ENCODE measurements at regions not wholly inside any gene's neighbourhood (a gene's known extent, or its start where the extent isn't known, plus 50 kb on each side); places are given as distances from the start of the nearest gene placed in this dataset.
"Not testable (repeated sequence)": the region's sequence is repeated elsewhere in the genome, so short reads cannot be mapped to it uniquely, and the experiment has no call there.

DNA sequence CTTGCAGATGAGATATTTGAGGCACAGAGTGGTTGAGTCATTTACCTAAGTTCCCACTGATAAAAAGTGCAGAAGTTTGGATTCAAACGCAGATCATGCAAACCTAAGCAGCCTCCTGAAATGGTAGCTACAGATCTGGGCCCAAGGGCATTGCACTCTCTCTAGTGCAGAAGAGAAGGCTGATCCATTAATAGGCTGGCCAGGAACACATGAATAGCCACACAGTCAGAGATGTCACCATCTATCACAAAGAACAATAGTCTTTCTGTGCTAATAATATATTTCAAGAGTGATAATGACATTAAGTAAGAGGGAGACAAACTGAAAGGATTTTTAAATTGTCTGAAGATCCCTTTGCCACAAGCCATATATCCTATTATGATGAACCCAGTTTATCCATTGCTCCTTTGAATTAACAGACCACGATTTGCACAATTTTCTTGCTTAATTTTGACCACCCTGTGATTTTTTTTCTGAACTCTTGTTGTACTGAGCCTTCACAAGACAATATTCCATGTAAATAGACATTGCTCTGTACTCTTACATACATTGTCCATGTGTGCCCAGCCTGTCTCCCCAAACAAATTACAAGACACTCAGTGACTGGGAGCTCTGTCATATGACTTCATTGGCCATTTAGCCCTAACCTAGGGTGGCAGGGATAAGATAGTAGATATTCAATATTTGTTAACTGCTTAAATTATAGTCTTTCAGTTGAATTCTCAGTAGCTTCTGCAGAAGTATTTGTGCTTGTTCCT, 112.4 kb upstream of the RBPJ start:
- no peak for DNase-seq (ENCODE audit: low spot score)

DNA sequence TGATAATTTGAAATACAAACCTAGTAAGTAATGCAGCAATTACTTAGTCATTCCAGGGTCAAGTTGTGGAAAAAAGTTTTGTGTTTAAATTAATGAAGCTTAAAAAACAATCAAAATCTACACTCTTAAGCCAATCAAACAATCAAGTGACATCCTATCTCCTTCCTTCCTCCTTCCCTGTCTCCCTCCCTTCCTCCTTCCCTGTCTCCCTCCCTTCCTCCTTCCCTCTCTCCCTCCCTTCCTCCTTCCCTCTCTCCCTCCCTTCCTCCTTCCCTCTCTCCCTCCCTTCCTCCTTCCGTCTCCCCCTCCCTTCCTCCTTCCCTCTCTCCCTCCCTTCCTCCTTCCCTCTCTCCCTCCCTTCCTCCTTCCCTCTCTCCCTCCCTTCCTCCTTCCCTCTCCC, 111.4 kb upstream of the RBPJ start:
- DNase-seq (ENCODE audit: low spot score) = not testable (repeated sequence)

DNA sequence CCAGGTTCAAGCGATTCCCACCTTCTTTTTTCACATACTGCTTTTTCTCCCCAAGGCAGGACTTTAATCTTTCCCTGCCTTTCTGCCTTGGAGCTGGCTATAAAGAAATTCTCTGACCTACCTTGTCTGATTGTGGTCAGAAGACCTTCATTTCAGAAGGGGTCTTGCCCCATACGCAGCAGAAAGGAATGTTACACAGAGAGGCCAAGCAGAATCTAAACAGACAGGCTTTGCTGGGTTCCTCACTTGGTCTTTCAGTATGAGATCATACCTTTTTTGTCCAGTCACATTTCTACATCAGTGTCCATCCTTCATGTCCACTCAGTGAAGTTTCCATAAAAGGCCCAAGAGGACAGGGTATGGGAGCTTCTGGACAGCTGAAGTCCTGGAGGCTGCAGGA, 108.3 kb upstream of the RBPJ start:
- no peak for DNase-seq (ENCODE audit: low spot score)

GRCh38 chr4:26213317-26213716, 107.5 kb upstream of the RBPJ start:
- no peak for DNase-seq (ENCODE audit: low spot score)

DNA sequence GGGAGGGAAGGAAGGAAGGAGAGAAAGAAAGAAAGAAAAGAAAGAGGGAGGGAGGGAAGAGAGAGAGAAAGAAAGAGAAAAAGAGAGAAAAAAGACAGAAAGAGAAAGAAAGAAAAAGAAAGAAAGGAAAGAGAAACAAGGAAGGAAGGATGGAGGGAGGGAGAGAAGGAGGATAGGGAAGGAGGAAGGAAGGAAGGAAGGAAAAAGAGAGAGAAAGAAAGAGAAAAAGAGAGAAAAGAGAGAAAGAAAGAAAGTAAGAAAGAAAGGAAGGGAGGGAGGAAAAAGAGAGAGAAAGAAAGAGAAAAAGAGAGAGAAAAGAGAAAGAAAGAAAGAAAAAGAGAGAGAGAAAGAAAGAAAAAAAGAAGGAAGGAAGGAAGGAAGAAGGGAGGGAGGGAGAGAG, 105.8 kb upstream of the RBPJ start:
- no peak for DNase-seq (ENCODE audit: low spot score)

DNA sequence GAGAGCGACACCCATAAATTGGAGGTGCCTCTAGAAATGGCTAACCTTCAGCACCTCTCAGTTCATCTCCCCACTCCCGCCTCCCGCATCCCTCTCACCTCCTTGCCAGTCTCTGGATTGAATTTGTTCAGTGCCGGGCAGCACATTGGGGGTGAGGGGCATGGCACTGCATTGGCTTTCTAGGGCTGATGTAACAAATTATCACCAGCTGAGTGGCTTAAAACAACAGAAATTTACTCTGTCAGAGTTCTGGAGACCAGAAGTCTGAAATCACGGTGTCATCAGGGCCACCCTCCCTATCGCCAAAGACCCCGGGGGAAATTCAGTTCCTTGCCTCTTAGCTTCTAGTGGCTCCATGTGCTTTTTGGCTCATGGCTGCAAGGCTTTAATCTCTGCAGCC, 105.1 kb upstream of the RBPJ start:
- no peak for DNase-seq (ENCODE audit: low spot score)

- DNase-seq (ENCODE audit: low spot score) = no peak
Measured at GRCh38 chr4:26217481-26217880, 103.3 kb upstream of the RBPJ start.

DNA sequence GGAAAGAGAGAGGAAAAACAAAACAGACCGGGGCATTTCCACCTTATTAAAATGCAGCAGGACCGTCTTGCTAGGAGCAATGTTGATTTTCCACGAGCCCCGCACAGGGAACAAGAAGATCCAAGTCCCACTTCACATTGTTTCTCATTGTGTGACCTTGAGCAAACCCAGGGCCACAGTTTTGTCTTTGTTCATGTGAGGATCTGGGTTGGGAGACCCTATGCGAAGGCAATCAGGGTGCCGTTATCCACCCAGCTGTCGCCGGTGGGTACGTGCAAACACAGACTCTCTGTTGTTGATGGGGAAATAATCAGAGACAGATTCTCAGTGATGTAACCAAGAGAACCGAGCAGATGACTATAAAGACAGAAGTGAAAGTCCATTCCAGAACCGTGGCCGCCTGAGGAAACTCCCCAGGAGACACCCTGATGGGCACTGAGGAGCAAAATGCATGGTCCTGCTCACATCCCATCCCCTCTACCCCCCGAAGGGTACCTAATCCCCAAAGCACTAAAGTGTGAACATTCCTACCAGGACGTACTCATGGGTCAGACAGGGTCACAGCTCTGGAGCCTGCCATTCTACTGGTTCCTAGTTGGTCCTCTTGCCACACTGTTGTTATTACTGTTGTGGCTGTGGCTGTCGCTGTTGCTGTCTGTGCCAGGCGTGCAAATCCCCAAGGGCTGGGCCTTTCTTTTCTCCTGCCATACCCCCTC, 102.7 kb upstream of the RBPJ start:
- DNase-seq (ENCODE audit: low spot score) = no peak

- DNase-seq (ENCODE audit: low spot score) = no peak
Measured at GRCh38 chr4:26218677-26219605, 101.9 kb upstream of the RBPJ start.

GRCh38 chr4:26220696-26221095, 100.1 kb upstream of the RBPJ start:
- peak; percentile 56 for DNase-seq (ENCODE audit: low spot score)

GRCh38 chr4:26223155-26223554, 97.7 kb upstream of the RBPJ start:
- DNase-seq (ENCODE audit: low spot score) = peak; percentile 57

DNA sequence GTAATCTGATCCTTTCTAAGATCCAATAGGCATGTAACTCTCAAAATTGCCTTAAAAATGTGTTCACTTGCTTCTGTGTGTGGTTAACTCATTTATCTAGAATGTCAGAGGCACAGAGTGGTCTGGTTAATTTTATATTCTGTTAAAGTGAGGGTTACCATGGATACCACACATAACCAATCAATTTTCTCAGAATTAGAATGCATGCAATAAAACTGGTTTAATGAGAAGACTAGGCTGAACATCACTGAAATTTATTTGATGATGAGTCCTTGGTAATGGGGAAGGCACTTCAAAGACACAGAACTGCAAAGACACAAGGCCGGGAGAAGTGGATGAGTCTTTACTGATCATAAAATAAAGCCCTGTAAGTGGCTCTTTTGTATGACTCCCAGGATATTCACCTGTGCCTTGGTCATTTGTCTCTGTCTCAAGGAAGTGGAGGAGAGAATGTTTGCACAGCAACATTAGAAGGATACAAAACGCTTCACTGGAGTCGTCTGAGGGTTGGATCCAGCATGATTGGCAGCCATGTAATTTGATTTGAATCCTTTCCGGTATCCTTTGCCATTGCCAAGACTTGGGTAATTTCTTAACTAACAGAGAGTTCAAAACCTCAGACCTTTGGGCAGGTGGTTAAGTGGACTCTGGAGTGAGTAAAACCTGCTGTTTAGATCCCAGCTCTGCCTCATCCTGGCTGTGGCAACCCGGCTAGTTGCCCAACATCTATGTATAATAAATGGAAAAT, 94.0 kb upstream of the RBPJ start:
- DNase-seq (ENCODE audit: low spot score) = no peak

DNA sequence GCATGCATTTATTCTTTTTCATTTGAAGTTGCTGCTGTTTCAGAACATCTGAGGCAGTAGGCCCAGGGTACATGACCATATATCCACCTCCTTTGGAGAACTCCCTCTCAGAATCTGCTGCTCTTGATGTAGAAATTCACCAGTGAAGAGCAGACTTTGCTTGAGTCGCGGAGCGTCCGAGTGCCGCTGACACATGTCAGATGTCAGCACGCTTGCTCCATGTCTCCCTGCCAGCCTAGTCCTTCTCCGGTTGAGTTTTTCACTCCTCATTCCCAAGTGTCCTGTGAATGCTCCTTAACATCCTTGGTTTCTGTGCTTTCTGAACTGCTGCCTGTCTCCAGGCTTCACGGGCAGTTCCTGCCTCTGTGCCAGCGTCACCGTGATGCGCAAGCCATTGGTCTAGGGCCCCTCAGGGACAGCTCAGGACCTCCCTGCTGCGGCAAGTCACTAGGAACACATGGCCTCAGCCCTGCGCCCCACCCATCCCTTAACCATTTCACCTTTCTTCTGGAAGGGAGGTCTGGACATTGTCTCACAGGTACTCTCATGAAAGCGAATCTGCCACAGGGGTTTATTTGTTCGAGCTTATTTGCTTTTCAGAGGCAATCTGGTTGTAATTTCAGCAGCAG, 93.1 kb upstream of the RBPJ start:
- DNase-seq (ENCODE audit: low spot score) = no peak

- DNase-seq (ENCODE audit: low spot score) = no peak
Measured at GRCh38 chr4:26228883-26229282, 91.9 kb upstream of the RBPJ start.

DNA sequence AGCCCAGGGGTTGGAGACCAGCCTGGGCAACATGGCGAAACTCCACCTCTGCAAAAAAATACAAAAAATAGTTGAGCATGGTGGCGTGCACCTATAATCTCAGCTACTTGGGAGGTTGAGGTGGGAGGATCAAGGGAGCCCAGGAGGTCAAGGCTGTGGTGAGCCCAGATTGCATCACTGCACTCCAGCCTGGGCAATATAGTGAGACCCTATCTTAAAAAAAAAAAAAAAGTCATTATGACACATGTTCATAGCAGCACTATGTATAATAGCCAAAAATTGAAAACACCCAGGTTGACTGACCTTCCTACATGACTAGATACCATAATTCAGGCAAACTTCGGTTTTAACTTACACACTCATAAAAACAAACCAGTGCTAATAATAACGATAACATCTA, 90.8 kb upstream of the RBPJ start:
- DNase-seq (ENCODE audit: low spot score) = no peak

DNA sequence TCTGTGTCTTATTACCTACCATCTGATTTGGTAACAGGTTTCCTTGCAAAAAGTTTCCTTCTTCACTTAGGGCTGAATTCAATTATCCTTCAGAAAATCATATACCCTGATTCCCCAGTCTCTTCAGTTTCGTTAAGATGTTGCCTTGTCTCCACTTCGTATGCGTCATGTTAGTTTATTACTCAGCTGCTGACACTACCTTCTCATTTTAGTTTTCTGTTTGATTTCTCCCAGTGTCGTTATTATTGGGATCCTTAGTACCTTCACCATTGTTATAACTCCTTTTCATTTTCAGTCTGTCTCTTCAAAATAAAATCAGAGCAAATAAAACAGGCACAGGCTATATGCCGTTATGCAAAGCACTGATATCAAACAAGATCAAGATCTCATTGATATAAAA, 87.5 kb upstream of the RBPJ start:
- no peak for DNase-seq (ENCODE audit: low spot score)

GRCh38 chr4:26235500-26235899, 85.3 kb upstream of the RBPJ start:
- DNase-seq (ENCODE audit: low spot score) = peak; percentile 37

DNA sequence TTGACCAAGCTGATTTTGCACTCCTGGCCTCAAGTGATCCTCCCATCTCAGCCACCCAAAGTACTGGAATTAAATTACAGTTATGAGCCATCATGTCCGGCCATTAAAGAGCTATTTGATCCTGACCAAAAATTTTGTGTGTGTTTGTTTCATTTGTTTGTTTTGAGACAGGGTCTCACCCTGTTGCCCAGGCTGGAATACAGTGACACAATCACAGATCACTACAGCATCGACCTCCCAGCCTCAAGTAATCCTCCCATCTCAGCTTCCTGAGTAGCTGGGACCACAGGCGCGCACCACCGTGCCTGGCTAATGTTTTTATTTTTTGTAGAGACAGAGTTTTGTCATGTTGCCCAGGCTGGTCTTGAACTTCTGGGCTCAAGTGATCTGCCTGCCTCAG, 82.9 kb upstream of the RBPJ start:
- no peak for DNase-seq (ENCODE audit: low spot score)

DNA sequence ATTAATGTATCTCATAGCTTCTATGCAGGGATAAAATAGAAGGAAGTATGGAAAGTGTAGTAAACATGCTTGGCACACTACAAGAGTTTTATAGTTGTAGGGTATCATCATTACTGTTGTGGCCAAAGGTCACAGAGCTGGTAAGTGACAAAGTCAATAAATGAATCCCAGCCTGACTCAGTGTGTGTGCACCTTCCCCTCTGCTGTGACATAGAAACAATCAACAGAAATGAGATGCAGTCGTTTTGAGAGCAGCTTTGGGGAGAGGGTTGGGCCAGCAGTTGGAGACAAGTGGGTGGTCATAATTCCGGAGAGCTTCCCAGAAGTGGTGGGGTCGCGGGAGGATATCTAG, 82.4 kb upstream of the RBPJ start:
- no peak for DNase-seq (ENCODE audit: low spot score)

DNA sequence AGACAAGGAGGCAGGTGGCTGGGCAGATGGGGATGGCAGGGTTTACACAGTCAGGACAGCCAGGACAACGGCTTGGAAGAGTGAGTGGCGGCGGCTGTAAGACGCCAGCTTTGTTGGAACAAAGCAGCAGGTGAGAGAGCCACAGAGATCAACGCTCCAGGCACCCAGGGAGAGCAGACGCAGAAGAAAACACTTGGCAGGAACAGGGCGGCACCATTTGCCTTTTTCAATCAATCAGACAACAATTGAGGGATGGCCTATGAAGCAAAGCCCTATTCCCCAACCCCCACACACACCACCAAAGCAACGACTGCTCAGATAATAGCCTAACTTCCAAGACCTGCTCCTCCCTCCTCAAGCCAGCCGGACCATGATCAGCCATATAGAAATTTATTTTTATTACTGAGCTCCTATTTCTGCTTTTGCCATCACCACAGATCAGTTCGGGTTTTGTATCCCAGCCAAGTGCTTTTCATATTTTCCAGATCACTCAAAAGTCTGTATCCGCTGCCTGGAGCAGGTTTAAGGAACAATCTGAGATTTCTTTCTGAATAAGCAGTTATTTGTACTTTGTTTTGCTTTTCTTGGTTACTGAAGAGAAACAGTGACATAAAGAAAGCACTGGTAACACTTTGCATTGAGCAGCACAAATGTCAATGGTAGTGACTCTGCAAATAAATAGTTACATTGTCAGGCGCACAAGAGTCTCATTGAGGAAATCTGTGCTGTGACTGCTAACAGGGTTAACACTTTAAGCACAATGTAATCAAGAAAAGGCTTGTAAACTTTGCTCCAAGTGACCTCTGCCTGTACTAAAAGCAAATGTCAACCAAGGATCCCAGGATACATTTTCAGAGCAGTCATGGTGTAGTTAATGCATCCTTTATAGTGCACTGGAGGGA, 81.8 kb upstream of the RBPJ start:
- no peak for DNase-seq (ENCODE audit: low spot score)

DNA sequence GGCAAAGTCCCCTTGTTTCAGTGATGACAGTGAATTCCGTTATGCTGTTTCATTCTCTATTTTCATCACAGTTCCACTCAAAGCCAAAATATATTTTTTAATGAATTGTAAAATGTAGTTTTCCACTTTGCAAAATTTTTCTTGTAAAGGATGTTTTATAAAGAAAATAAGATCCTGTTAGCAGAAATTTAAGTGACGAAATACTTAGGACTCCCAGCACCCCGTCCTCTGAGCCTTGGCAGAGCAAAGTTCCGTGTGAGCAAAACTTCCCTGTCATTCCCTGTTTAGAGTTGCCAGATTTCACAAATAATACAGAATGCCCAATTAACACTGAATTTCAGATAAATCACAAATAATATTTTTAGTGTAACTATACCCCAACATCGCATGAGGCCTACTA, 81.0 kb upstream of the RBPJ start:
- no peak for DNase-seq (ENCODE audit: low spot score)

Data from RKO (cell line).